ENCODE measurements at regions not wholly inside any gene's neighbourhood (a gene's known extent, or its start where the extent isn't known, plus 50 kb on each side); places are given as distances from the start of the nearest gene placed in this dataset.

DNA sequence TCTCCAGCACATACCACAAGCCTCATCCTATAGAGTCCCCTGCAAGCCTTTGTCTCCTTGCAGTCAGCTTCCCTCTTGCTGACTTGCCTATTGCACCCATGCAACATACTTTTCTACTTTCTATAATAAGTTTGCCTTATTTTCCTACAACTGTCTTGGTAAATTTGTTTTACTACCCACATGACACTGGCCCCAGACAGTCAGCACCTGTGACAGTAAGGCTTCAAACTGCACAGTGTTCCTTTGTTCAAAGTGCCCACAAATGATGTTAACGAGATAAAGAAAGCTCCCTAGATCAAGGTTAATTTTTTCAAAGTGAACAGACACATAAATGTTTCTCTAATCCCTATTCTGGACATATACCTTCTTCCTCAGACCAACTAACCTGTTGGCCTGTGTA, 529.1 kb upstream of the PCDH10 start:
- TF ChIP-seq, protein P1, sequence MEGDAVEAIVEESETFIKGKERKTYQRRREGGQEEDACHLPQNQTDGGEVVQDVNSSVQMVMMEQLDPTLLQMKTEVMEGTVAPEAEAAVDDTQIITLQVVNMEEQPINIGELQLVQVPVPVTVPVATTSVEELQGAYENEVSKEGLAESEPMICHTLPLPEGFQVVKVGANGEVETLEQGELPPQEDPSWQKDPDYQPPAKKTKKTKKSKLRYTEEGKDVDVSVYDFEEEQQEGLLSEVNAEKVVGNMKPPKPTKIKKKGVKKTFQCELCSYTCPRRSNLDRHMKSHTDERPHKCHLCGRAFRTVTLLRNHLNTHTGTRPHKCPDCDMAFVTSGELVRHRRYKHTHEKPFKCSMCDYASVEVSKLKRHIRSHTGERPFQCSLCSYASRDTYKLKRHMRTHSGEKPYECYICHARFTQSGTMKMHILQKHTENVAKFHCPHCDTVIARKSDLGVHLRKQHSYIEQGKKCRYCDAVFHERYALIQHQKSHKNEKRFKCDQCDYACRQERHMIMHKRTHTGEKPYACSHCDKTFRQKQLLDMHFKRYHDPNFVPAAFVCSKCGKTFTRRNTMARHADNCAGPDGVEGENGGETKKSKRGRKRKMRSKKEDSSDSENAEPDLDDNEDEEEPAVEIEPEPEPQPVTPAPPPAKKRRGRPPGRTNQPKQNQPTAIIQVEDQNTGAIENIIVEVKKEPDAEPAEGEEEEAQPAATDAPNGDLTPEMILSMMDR (conservative IDR thresholded peaks at IDR 0.05; ENCODE audit: low read length), result no peak
- no peak for TF ChIP-seq EZH2phosphoT487 (IDR thresholded peaks at IDR 0.05; ENCODE audit: borderline replicate concordance)

Measured in Loucy (cell line).